GM12865 (cell line): ENCODE measurements at regions not wholly inside any gene's neighbourhood (a gene's known extent, or its start where the extent isn't known, plus 50 kb on each side); places are given as distances from the start of the nearest gene placed in this dataset.
"Not testable (repeated sequence)": the region's sequence is repeated elsewhere in the genome, so short reads cannot be mapped to it uniquely, and the experiment has no call there.

ENCODE experiments used
- DNase-seq: peaks from one replicate; pipeline ENCODE4 v3.0.0; 2010; ENCODE audit warnings: low read depth
- H3K4me3 ChIP-seq: 2 replicates; pipeline ENCODE4 v1.5.1; 2011; ENCODE audit warnings: mild to moderate bottlenecking, low read depth, low read length, control low read depth
- CTCF ChIP-seq: IDR thresholded peaks from 2 replicates; pipeline ENCODE4 v1.5.1; 2011; ENCODE audit warnings: low read length, control low read depth, low read depth, inconsistent platforms; ENCODE audit not compliant: insufficient read depth; ENCODE audit errors: missing control alignments

- no peak overlapping the region for H3K4me3 ChIP-seq
- no peak for DNase-seq
- TF ChIP-seq CTCF: no peak
Measured at GRCh38 chr2:175805442-175806124, 196.5 kb downstream of the LNPK start.

DNA sequence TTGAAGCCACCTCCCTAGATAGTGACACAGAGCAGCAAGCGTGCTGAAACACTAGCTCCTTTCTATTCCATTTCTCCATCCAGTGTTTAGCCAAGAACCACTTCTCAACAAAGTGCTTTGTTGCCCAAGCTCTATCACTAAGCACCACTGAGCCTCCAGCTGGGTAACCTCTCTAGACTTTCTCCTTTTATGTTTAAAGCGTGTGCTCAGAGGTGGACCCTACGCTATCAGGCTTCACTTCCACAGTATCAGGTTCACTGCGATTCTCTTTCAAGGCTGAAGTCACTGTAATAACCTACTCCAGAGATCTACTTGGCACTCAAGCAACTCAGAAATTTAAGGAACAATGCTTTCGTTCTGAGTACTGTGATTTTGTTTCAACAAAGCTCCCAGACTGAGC is 197.9 kb downstream of the LNPK start:
- TF ChIP-seq CTCF: no peak
- no peak overlapping the region for H3K4me3 ChIP-seq
- no peak for DNase-seq

DNA sequence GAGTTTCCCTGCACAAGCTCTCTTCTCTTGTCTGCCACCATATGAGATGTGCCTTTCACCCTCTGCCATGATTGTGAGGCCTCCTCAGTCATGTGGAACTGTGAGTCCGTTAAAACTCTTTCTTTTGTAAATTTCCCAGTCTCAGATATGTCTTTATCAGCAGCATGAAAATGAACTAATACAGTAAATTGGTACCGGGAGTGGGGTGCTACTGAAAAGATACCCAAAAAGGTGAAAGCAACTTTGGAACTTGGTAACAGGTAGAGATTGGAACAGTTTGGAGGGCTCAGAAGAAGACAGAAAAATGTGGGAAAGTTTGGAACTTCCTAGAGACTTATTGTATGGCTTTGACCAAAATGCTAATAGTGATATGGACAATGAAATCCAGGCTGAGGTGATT is 205.6 kb downstream of the LNPK start:
- not testable (repeated sequence) for H3K4me3 ChIP-seq, DNase-seq

DNA sequence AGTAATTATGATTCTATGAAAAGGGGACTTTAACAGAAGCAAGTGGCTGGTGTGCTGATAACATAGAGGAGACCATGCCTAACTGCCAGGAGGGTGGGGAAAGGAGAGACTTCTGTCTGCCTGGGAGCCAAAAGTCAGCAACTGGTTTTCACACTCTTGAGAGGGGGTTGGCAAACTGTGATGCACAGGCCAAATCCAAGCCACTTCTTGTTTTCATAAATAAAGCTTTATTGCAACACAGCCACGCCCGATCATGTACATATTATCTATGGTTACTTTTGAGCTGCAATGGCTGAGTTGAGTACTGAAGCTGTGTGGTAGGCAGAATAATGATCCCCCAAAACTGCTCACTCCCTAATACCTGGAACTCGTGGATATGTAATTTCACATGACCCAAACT is 208.4 kb downstream of the LNPK start:
- DNase-seq: no peak
- H3K4me3 ChIP-seq: no peak overlapping the region
- no peak for TF ChIP-seq CTCF

GRCh38 chr2:175792881-175793280 is 209.2 kb downstream of the LNPK start:
- no peak for DNase-seq
- H3K4me3 ChIP-seq: no peak overlapping the region
- TF ChIP-seq CTCF: no peak

DNA sequence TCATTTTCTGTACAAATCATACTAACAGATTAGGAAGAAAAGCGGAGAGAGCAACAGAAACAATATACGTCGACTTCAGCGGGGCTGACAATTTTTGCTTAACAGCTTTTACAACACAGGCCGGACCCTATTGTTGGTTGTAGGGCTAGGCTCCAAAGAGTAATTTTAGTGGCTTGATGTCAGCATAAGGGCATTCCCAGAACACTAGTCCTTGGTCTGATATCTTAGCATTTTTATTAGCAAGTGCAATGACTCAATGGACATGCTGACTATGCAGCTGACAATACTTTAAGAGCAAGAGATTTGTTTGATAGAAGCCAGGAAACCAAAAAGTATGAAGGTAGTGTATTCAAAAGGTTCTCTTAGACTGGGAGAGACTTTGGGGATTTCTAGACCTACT is 209.9 kb downstream of the LNPK start:
- no peak overlapping the region for H3K4me3 ChIP-seq
- TF ChIP-seq CTCF: no peak
- DNase-seq: no peak

- H3K4me3 ChIP-seq: no peak overlapping the region
- no peak for TF ChIP-seq CTCF
- DNase-seq: no peak
Measured at GRCh38 chr2:175786471-175787124, 215.5 kb downstream of the LNPK start.

DNA sequence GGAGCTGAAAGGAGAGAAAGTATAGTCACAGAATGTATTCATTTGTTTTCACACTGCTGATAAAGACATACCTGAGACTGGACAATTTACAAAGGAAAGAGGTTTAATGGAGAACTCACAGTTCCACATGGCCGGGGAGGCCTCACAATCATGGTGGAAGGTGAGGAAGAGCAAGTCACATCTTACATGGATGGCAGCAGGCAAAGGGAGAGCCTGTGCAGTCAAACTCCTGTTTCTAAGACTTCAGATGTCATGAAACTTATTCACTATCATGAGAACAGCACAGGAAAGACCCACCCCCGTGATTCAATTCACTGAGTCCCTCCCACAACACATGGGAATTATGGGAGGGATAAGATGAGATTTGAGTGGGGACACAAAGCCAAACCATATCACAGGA is 224.7 kb downstream of the LNPK start:
- not testable (repeated sequence) for DNase-seq, H3K4me3 ChIP-seq
